ENCODE measurements at regions not wholly inside any gene's neighbourhood (a gene's known extent, or its start where the extent isn't known, plus 50 kb on each side); places are given as distances from the start of the nearest gene placed in this dataset.

DNA sequence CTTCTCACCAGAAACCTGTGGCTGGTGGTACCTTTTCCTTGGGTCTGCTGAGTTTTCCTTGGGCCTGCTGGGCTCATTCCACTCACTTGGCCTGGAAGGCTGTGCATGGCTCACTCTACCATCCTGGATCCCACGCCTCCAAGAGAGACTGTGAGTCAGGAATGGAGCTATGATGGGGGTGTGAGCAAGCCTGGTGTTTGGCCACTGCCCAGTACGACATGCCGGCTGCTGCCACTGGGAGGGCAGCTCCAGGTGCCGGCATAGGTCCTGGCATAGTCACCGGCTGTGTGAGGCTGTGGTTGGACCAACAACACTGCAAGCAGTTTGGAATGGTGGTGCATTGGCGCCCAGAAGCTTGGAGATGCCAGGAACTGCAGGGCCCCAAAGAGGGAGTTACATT lies 721.7 kb downstream of the PCDH18 start:
- TF ChIP-seq, protein P1, sequence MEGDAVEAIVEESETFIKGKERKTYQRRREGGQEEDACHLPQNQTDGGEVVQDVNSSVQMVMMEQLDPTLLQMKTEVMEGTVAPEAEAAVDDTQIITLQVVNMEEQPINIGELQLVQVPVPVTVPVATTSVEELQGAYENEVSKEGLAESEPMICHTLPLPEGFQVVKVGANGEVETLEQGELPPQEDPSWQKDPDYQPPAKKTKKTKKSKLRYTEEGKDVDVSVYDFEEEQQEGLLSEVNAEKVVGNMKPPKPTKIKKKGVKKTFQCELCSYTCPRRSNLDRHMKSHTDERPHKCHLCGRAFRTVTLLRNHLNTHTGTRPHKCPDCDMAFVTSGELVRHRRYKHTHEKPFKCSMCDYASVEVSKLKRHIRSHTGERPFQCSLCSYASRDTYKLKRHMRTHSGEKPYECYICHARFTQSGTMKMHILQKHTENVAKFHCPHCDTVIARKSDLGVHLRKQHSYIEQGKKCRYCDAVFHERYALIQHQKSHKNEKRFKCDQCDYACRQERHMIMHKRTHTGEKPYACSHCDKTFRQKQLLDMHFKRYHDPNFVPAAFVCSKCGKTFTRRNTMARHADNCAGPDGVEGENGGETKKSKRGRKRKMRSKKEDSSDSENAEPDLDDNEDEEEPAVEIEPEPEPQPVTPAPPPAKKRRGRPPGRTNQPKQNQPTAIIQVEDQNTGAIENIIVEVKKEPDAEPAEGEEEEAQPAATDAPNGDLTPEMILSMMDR (IDR thresholded peaks at IDR 0.05): no peak
- TF ChIP-seq EP300 (IDR thresholded peaks at IDR 0.05) (no peak), POLR2A (IDR thresholded peaks at IDR 0.05) (no peak)

Measured in stomach (tissue), 4 donors.